ENCODE measurements at regions not wholly inside any gene's neighbourhood (a gene's known extent, or its start where the extent isn't known, plus 50 kb on each side); places are given as distances from the start of the nearest gene placed in this dataset.

GRCh38 chr4:175297965-175298565 is 379.9 kb downstream of the ADAM29 start:
- Histone ChIP-seq H3K9me3 (ENCODE audit: control insufficient read depth, low read length) (no peaks in the 10 kb centered on the region), H3K27ac (no peak overlapping the region), H3K9ac (no peak overlapping the region), H3K36me3 (ENCODE audit: control insufficient read depth, insufficient read depth, low read length) (no peaks in the 10 kb centered on the region), H3K27me3 (ENCODE audit: control insufficient read depth, insufficient read depth, low read length) (no peaks in the 10 kb centered on the region), H3K4me3 (ENCODE audit: low read depth, low read length) (no peak overlapping the region), H3K4me1 (no peaks in the 10 kb centered on the region), H3K79me2 (no peaks in the 10 kb centered on the region), H2AFZ (no peak overlapping the region), H3K4me2 (ENCODE audit: low read length) (no peak overlapping the region)
- TF ChIP-seq CTCF (IDR thresholded peaks at IDR 0.05): no peak

GRCh38 chr4:175306436-175306835 is 388.3 kb downstream of the ADAM29 start:
- Histone ChIP-seq H3K4me2 (ENCODE audit: low read length) (no peak overlapping the region), H3K36me3 (ENCODE audit: control insufficient read depth, insufficient read depth, low read length) (no peaks in the 10 kb centered on the region), H2AFZ (no peak overlapping the region), H3K27ac (no peak overlapping the region), H3K9me3 (ENCODE audit: control insufficient read depth, low read length) (no peaks in the 10 kb centered on the region), H3K27me3 (ENCODE audit: control insufficient read depth, insufficient read depth, low read length) (no peaks in the 10 kb centered on the region), H3K4me1 (no peaks in the 10 kb centered on the region), H3K4me3 (ENCODE audit: low read depth, low read length) (no peak overlapping the region), H3K9ac (no peak overlapping the region), H3K79me2 (no peaks in the 10 kb centered on the region)
- TF ChIP-seq CTCF (IDR thresholded peaks at IDR 0.05): no peak

- H3K4me1 ChIP-seq: no peaks in the 10 kb centered on the region
- no peak for TF ChIP-seq CTCF (IDR thresholded peaks at IDR 0.05)
- H3K27me3 ChIP-seq (ENCODE audit: control insufficient read depth, insufficient read depth, low read length): no peaks in the 10 kb centered on the region
- H3K9ac ChIP-seq: no peak overlapping the region
- no peak overlapping the region for H2AFZ ChIP-seq
- no peak overlapping the region for H3K4me3 ChIP-seq (ENCODE audit: low read depth, low read length)
- H3K79me2 ChIP-seq: no peaks in the 10 kb centered on the region
- H3K9me3 ChIP-seq (ENCODE audit: control insufficient read depth, low read length): no peaks in the 10 kb centered on the region
- no peaks in the 10 kb centered on the region for H3K36me3 ChIP-seq (ENCODE audit: control insufficient read depth, insufficient read depth, low read length)
- no peak overlapping the region for H3K27ac ChIP-seq
- no peak overlapping the region for H3K4me2 ChIP-seq (ENCODE audit: low read length)
These were observed 389.2 kb downstream of the ADAM29 start for GRCh38 chr4:175307326-175307725.

- Histone ChIP-seq H3K4me1 (no peaks in the 10 kb centered on the region), H3K4me2 (ENCODE audit: low read length) (no peak overlapping the region), H3K9ac (no peak overlapping the region), H3K9me3 (ENCODE audit: control insufficient read depth, low read length) (no peaks in the 10 kb centered on the region), H3K27me3 (ENCODE audit: control insufficient read depth, insufficient read depth, low read length) (no peaks in the 10 kb centered on the region), H3K36me3 (ENCODE audit: control insufficient read depth, insufficient read depth, low read length) (no peaks in the 10 kb centered on the region), H2AFZ (no peak overlapping the region), H3K79me2 (no peaks in the 10 kb centered on the region), H3K4me3 (ENCODE audit: low read depth, low read length) (no peak overlapping the region), H3K27ac (no peak overlapping the region)
- TF ChIP-seq CTCF (IDR thresholded peaks at IDR 0.05): no peak
These were observed 390.1 kb downstream of the ADAM29 start for GRCh38 chr4:175308236-175308635.

GRCh38 chr4:175309041-175309440 is 390.9 kb downstream of the ADAM29 start:
- H3K4me2 ChIP-seq (ENCODE audit: low read length): no peak overlapping the region
- H3K36me3 ChIP-seq (ENCODE audit: control insufficient read depth, insufficient read depth, low read length): no peaks in the 10 kb centered on the region
- no peaks in the 10 kb centered on the region for H3K4me1 ChIP-seq
- no peaks in the 10 kb centered on the region for H3K9me3 ChIP-seq (ENCODE audit: control insufficient read depth, low read length)
- H3K27ac ChIP-seq: no peak overlapping the region
- no peak overlapping the region for H3K4me3 ChIP-seq (ENCODE audit: low read depth, low read length)
- no peak for TF ChIP-seq CTCF (IDR thresholded peaks at IDR 0.05)
- H3K9ac ChIP-seq: no peak overlapping the region
- no peaks in the 10 kb centered on the region for H3K27me3 ChIP-seq (ENCODE audit: control insufficient read depth, insufficient read depth, low read length)
- H3K79me2 ChIP-seq: no peaks in the 10 kb centered on the region
- no peak overlapping the region for H2AFZ ChIP-seq
